SU-DHL-6 (cell line): ENCODE measurements at regions not wholly inside any gene's neighbourhood (a gene's known extent, or its start where the extent isn't known, plus 50 kb on each side); places are given as distances from the start of the nearest gene placed in this dataset.

Experiments used
- H2AFZ ChIP-seq: fragments of 200-600 bp; sonication (generic); 2 replicates; pipeline ENCODE4 v1.6.1; 2014; ENCODE audit warnings: low read depth, mild to moderate bottlenecking, moderate library complexity, mixed read lengths, antibody characterized with exemption, low read length; ENCODE audit not compliant: severe bottlenecking
- H3F3A ChIP-seq: fragments of 200-600 bp; shearing (Covaris generic); 2 replicates; pipeline ENCODE4 v1.6.0; 2016; ENCODE audit warnings: antibody characterized with exemption, mild to moderate bottlenecking; ENCODE audit not compliant: insufficient read depth
- H3K27ac ChIP-seq: fragments of 200-600 bp; sonication (generic); 2 replicates; pipeline ENCODE4 v1.5.1; 2016; ENCODE audit warnings: low read depth, mild to moderate bottlenecking, low read length, moderate library complexity, mixed read lengths
- H3K27me3 ChIP-seq: fragments of 200-600 bp; sonication (generic), shearing (Covaris generic); 2 replicates; pipeline ENCODE4 v1.6.0; 2014; ENCODE audit warnings: mild to moderate bottlenecking, low read length
- H3K36me3 ChIP-seq: fragments of 200-600 bp; sonication (generic); 2 replicates; pipeline ENCODE4 v1.6.1; 2014; ENCODE audit warnings: mild to moderate bottlenecking, low read length, mixed read lengths
- H3K4me2 ChIP-seq: fragments of 300-600, 200-600 bp; shearing (Covaris generic), sonication (generic); 2 replicates; pipeline ENCODE4 v1.6.0; 2014; ENCODE audit warnings: low read length, low read depth, mild to moderate bottlenecking; ENCODE audit not compliant: poor library complexity, severe bottlenecking
- H3K4me3 ChIP-seq: fragments of 200-600 bp; sonication (generic); 2 replicates; pipeline ENCODE4 v1.5.1; 2014; ENCODE audit warnings: antibody characterized with exemption, low read length, mild to moderate bottlenecking, mixed read lengths; ENCODE audit not compliant: insufficient read depth, poor library complexity, severe bottlenecking
- H3K79me2 ChIP-seq: fragments of 200-600 bp; sonication (generic); 2 replicates; pipeline ENCODE4 v1.6.1; 2014; ENCODE audit warnings: mild to moderate bottlenecking, low read length, moderate library complexity; ENCODE audit not compliant: insufficient read depth
- H3K9ac ChIP-seq: fragments of 200-600 bp; sonication (generic); 2 replicates; pipeline ENCODE4 v1.7.0; 2014; ENCODE audit warnings: mild to moderate bottlenecking, low read length
- H3K9me2 ChIP-seq: fragments of 200-600 bp; sonication (generic); replicated peaks from 2 replicates; pipeline ENCODE4 v1.6.1; 2014; ENCODE audit warnings: low read length; ENCODE audit not compliant: insufficient read depth
- H3K9me3 ChIP-seq: fragments of 200-600 bp; sonication (generic); 2 replicates; pipeline ENCODE4 v1.6.1; 2014; ENCODE audit warnings: low read length, mixed read lengths; ENCODE audit not compliant: insufficient read depth
- H4K20me1 ChIP-seq: fragments of 200-600 bp; sonication (generic); 2 replicates; pipeline ENCODE4 v1.6.1; 2014; ENCODE audit warnings: low read depth, mild to moderate bottlenecking, antibody characterized with exemption, low read length, moderate library complexity, mixed read lengths
- CTCF ChIP-seq: fragments of 200-600 bp; sonication (generic); IDR thresholded peaks from one replicate; pipeline ENCODE4 v1.5.1; 2017; ENCODE audit warnings: antibody characterized with exemption, mild to moderate bottlenecking, low read length, moderate library complexity; ENCODE audit not compliant: insufficient read depth, poor library complexity, severe bottlenecking
- EZH2phosphoT487 ChIP-seq: fragments of 200-600 bp; sonication (generic), shearing (Covaris generic); conservative IDR thresholded peaks from 2 replicates; pipeline ENCODE4 v1.6.1; 2018; ENCODE audit warnings: mild to moderate bottlenecking, antibody characterized with exemption, low read length, moderate library complexity, mixed read lengths

DNA sequence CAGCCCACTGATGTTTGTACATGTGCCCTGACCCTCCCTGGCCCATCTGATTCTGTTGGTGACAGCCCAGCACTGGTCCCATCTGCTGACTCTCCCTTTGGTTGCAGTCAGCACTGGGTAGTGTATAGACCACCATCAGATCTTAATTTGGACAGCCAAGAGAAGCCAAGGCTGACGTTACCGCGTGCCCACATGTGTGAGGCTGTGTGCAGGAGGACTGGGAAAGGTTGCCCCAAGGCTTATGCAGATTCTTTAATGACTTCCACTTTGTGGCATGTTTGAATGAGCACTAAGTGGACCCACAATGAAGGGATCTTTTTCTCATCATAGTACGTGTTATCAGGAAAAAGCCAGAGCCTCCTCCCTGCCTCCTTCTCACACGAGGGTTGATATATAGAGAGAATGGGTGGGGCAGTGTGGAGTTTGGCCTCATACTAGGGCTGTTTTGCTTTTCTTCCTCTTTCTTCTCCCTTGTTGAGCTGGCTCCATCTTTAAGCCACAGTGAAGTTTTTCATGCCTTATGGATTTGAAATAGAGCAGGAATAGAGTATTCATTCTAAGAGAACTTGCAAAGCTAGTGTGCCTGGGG lies 93.5 kb downstream of the NAV1 start:
- no peaks in the 10 kb centered on the region for H3K79me2 ChIP-seq
- no peak overlapping the region for H3K9ac ChIP-seq
- no peak overlapping the region for H3K4me3 ChIP-seq
- H3K27ac ChIP-seq: no peak overlapping the region
- no peaks in the 10 kb centered on the region for H3K27me3 ChIP-seq
- no peak overlapping the region for H2AFZ ChIP-seq
- TF ChIP-seq CTCF (no peak), EZH2phosphoT487 (no peak)
- H3K4me2 ChIP-seq: no peak overlapping the region
- no peaks in the 10 kb centered on the region for H4K20me1 ChIP-seq
- H3F3A ChIP-seq: no peaks in the 10 kb centered on the region
- H3K9me3 ChIP-seq: no peaks in the 10 kb centered on the region
- H3K36me3 ChIP-seq: no peaks in the 10 kb centered on the region
- H3K9me2 ChIP-seq: no peaks in the 10 kb centered on the region

DNA sequence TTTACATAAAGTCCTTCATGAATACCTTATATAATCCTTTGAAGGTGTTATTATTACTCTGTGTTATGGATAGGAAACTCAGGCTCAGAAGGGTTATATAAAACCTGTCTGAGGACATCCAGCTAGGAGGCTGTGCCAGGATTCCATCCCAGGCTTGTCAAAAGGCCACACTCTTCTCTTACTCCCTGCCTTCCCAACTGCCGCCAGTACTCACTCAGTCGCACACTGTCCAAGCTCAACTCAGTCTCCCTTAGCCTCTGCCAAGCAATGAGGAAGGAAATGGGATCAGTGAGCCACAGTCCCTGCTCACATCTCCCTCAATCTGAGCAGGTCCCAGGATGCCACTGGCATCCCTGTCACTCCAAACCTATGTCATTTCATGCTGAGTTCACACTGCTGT lies 94.4 kb downstream of the NAV1 start:
- Histone ChIP-seq H3F3A (no peaks in the 10 kb centered on the region), H2AFZ (no peak overlapping the region), H3K4me2 (no peak overlapping the region), H3K9ac (no peak overlapping the region), H4K20me1 (no peaks in the 10 kb centered on the region), H3K79me2 (no peaks in the 10 kb centered on the region), H3K9me2 (no peaks in the 10 kb centered on the region), H3K36me3 (no peaks in the 10 kb centered on the region), H3K4me3 (no peak overlapping the region), H3K27ac (no peak overlapping the region), H3K9me3 (no peaks in the 10 kb centered on the region), H3K27me3 (no peaks in the 10 kb centered on the region)
- TF ChIP-seq EZH2phosphoT487 (no peak), CTCF (no peak)

DNA sequence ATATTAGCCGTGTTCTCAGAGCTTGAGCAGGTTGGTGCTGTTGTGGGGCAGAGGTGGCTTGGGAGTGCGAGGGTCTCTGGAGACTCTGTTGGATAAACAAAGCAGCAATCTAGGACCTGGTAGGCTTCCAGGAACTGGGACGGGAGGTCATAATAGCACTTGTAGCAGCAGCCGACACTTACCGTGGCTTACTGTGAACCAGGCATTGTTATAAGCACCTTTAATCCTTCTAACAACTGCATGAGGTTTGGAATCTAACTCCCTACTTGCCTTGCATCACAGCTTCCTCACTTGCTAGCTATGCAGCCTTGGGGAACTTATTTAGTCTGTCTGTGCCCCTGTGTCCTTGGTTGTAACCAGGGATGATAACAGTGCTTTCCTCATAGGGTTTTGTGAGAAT lies 94.9 kb downstream of the NAV1 start:
- H3K4me3 ChIP-seq: no peak overlapping the region
- no peak overlapping the region for H3K9ac ChIP-seq
- H2AFZ ChIP-seq: no peak overlapping the region
- H3K27ac ChIP-seq: no peak overlapping the region
- no peaks in the 10 kb centered on the region for H3K79me2 ChIP-seq
- H3K9me3 ChIP-seq: no peaks in the 10 kb centered on the region
- no peaks in the 10 kb centered on the region for H3F3A ChIP-seq
- no peaks in the 10 kb centered on the region for H4K20me1 ChIP-seq
- H3K9me2 ChIP-seq: no peaks in the 10 kb centered on the region
- H3K4me2 ChIP-seq: no peak overlapping the region
- H3K27me3 ChIP-seq: no peaks in the 10 kb centered on the region
- no peaks in the 10 kb centered on the region for H3K36me3 ChIP-seq
- TF ChIP-seq EZH2phosphoT487: no peak
- no peak for TF ChIP-seq CTCF

- Histone ChIP-seq H3F3A (no peaks in the 10 kb centered on the region), H3K36me3 (no peaks in the 10 kb centered on the region), H3K9me3 (no peaks in the 10 kb centered on the region), H4K20me1 (no peaks in the 10 kb centered on the region), H3K79me2 (no peaks in the 10 kb centered on the region), H3K9ac (no peak overlapping the region), H2AFZ (no peak overlapping the region), H3K4me2 (no peak overlapping the region), H3K27ac (no peak overlapping the region), H3K4me3 (no peak overlapping the region), H3K27me3 (no peaks in the 10 kb centered on the region), H3K9me2 (no peaks in the 10 kb centered on the region)
- TF ChIP-seq EZH2phosphoT487: no peak
- TF ChIP-seq CTCF: no peak
Measured at GRCh38 chr1:201634261-201634660, 95.3 kb downstream of the NAV1 start.
